B cell (primary cell): ENCODE measurements at regions not wholly inside any gene's neighbourhood (a gene's known extent, or its start where the extent isn't known, plus 50 kb on each side); places are given as distances from the start of the nearest gene placed in this dataset.

ENCODE experiments used
- ATAC-seq: fragments of 200-7000 bp; cut with Tn5 transposase; one replicate; pipeline ENCODE4 v1.10.0; 2021; ENCODE audit warnings: low read depth, mild to moderate bottlenecking, moderate number of reproducible peaks, moderate library complexity
- CTCF ChIA-PET: fragments of 350-600 bp; sonication (Branson Sonifier 250); formaldehyde crosslinking; loops from one replicate; lab custom pipeline; 2021; ENCODE audit warnings: antibody characterized with exemption, inconsistent platforms; lab: Charles Lee
- POLR2A ChIA-PET: fragments of 350-600 bp; sonication (Branson Sonifier 250); formaldehyde crosslinking; loops from one replicate; lab custom pipeline; 2021; ENCODE audit warnings: antibody characterized with exemption; lab: Charles Lee
- DNase-seq: peaks from one replicate; pipeline ENCODE4 v3.0.0; 2013
- H2AFZ ChIP-seq: 2 replicates; pipeline ENCODE4 v1.6.1; 2012; ENCODE audit warnings: mild to moderate bottlenecking, low read depth, low read length; ENCODE audit not compliant: insufficient read depth, poor library complexity, severe bottlenecking
- H3K27ac ChIP-seq, 2 donors: 1 replicate in 1 of 2; 2 replicates in 1 of 2; pipeline ENCODE4 v1.5.1; 2012 to 2013; ENCODE audit warnings: low read length in 2 of 2, mild to moderate bottlenecking in 2 of 2, moderate library complexity in 1 of 2
- H3K27me3 ChIP-seq, 4 experiments: fragments of 200-600 bp in 1 of 4; sonication (generic) in 1 of 4; replicated peaks in 1 of 4; 1 replicate in 2 of 4; 2 replicates in 2 of 4; pipeline versions ENCODE4 v1.6.1 to v1.7.0; 2013 to 2016; ENCODE audit warnings: low read length in 3 of 4, mild to moderate bottlenecking in 2 of 4, mixed read lengths in 1 of 4, moderate library complexity in 1 of 4; ENCODE audit not compliant: insufficient read depth in 4 of 4, control insufficient read depth in 3 of 4; ENCODE audit errors: control extremely low read depth in 1 of 4
- H3K36me3 ChIP-seq, 2 experiments: replicated peaks in 1 of 2; 1 replicate in 1 of 2; 2 replicates in 1 of 2; pipeline versions ENCODE4 v1.6.1 to v1.7.1; 2013; ENCODE audit warnings: low read length in 1 of 2; ENCODE audit not compliant: insufficient read depth in 2 of 2, control insufficient read depth in 1 of 2; ENCODE audit errors: control extremely low read depth in 1 of 2, extremely low read depth in 1 of 2
- H3K4me1 ChIP-seq, 2 donors: fragments of 200-600 bp in 1 of 2; sonication (generic) in 1 of 2; 1 replicate in 1 of 2; 2 replicates in 1 of 2; pipeline versions ENCODE4 v1.5.1 to v1.6.1; 2013 to 2017; ENCODE audit warnings: low read length in 2 of 2; ENCODE audit not compliant: control insufficient read depth in 2 of 2, insufficient read depth in 2 of 2
- H3K4me2 ChIP-seq: replicated peaks from 2 replicates; pipeline ENCODE3; 2012; ENCODE audit warnings: mild to moderate bottlenecking, low read depth, low read length; ENCODE audit not compliant: poor library complexity, severe bottlenecking
- H3K4me3 ChIP-seq, 5 experiments: fragments of 200-600 bp in 1 of 5; sonication (generic) in 1 of 5; 1 replicate in 3 of 5; 2 replicates in 2 of 5; pipeline versions ENCODE4 v1.5.1 to v1.7.0; 2011 to 2016; ENCODE audit warnings: low read length in 4 of 5, mild to moderate bottlenecking in 4 of 5, low read depth in 2 of 5, control low read depth in 1 of 5, moderate library complexity in 1 of 5; ENCODE audit not compliant: insufficient read depth in 1 of 5; ENCODE audit errors: control extremely low read depth in 1 of 5, extremely low read depth in 1 of 5
- H3K79me2 ChIP-seq: fragments of 200-600 bp; sonication (generic); one replicate; pipeline ENCODE4 v1.6.0; 2016; ENCODE audit warnings: low read length; ENCODE audit not compliant: control insufficient read depth, insufficient read depth
- H3K9ac ChIP-seq: fragments of 200-600 bp; sonication (generic); 2 replicates; pipeline ENCODE4 v1.6.1; 2017; ENCODE audit warnings: mild to moderate bottlenecking, low read length, moderate library complexity
- H3K9me3 ChIP-seq, 3 donors: one replicate each; pipeline versions ENCODE4 v1.6.1 to v1.7.1; 2013; ENCODE audit warnings: low read length in 2 of 3; ENCODE audit not compliant: control insufficient read depth in 2 of 3, insufficient read depth in 1 of 3; ENCODE audit errors: control extremely low read depth in 1 of 3
- H4K20me1 ChIP-seq: 2 replicates; pipeline ENCODE4 v1.6.0; 2012; ENCODE audit warnings: mild to moderate bottlenecking, low read length; ENCODE audit not compliant: insufficient read depth, control insufficient read depth, poor library complexity, severe bottlenecking
- H3K27ac Mint-ChIP-seq: one replicate; pipeline ENCODE4 v1.8.0; 2021; ENCODE audit warnings: mixed read lengths
- H3K27me3 Mint-ChIP-seq: one replicate; pipeline ENCODE4 v1.8.0; 2021; ENCODE audit warnings: mixed read lengths
- H3K4me1 Mint-ChIP-seq: one replicate; pipeline ENCODE4 v1.8.0; 2021; ENCODE audit warnings: mixed read lengths
- H3K4me3 Mint-ChIP-seq: one replicate; pipeline ENCODE4 v1.8.0; 2021; ENCODE audit warnings: mixed read lengths
- H3K9me3 Mint-ChIP-seq: one replicate; pipeline ENCODE4 v1.8.0; 2022; ENCODE audit warnings: mixed read lengths; ENCODE audit not compliant: insufficient read depth
- EZH2 ChIP-seq: IDR thresholded peaks from 2 replicates; pipeline ENCODE4 v1.6.1; 2012; ENCODE audit warnings: borderline replicate concordance, low read depth, mild to moderate bottlenecking, moderate library complexity, low read length; ENCODE audit not compliant: insufficient read depth, poor library complexity, severe bottlenecking
- WGBS: methylation state at CpG from one replicate; pipeline ENCODE4 v1.1.5; 2013; ENCODE audit warnings: missing lambda C conversion rate; ENCODE audit not compliant: insufficient coverage; 5-methylcytosine and 5-hydroxymethylcytosine counted together
- intact Hi-C: fragments of 100-400 bp; cut with micrococcal nuclease; formaldehyde crosslinking; loops from one replicate; pipeline ENCODE4 v1.10.0; 2022
- TF ChIP-seq, protein P1 (sequence below): fragments of 200-600 bp; IDR thresholded peaks from one replicate; pipeline ENCODE4 v1.8.0; 2022; ENCODE audit warnings: antibody characterized with exemption, mild to moderate bottlenecking

DNA sequence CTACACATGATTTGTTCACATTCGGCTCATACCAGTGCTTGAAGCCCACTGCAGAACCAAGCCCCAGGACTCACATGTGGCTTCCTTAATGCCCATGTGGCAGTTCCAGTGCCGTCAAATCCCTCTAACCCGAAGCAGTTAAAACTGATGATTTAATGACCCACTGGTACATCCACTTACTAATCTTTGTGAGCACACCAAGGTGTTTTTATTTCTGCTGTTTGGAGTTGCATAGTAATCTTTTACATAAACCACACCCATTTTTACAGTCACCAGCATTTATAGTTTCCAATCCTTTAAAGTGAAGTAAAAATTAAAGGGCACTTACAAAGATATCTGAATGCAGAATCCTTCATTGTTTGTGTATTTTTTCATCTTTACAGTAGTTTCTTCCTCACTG lies 232.0 kb downstream of the ANKRD60 start:
- TF ChIP-seq, protein P1, sequence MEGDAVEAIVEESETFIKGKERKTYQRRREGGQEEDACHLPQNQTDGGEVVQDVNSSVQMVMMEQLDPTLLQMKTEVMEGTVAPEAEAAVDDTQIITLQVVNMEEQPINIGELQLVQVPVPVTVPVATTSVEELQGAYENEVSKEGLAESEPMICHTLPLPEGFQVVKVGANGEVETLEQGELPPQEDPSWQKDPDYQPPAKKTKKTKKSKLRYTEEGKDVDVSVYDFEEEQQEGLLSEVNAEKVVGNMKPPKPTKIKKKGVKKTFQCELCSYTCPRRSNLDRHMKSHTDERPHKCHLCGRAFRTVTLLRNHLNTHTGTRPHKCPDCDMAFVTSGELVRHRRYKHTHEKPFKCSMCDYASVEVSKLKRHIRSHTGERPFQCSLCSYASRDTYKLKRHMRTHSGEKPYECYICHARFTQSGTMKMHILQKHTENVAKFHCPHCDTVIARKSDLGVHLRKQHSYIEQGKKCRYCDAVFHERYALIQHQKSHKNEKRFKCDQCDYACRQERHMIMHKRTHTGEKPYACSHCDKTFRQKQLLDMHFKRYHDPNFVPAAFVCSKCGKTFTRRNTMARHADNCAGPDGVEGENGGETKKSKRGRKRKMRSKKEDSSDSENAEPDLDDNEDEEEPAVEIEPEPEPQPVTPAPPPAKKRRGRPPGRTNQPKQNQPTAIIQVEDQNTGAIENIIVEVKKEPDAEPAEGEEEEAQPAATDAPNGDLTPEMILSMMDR = no peak
- no peak for TF ChIP-seq EZH2
- H3K9ac ChIP-seq = no peak overlapping the region
- DNase-seq (no peak), ATAC-seq (no peak)
- no CpG with 5 or more reads among the region's 3 CpGs for WGBS
- no peaks in the 10 kb centered on the region for H4K20me1 ChIP-seq
- Mint-ChIP-seq H3K9me3 (no peaks in the 10 kb centered on the region), H3K4me3 (no peak overlapping the region), H3K27ac (no peak overlapping the region), H3K27me3 (peaks cover 27% of the 10 kb centered on the region), H3K4me1 (peaks cover 16% of the 10 kb centered on the region)
- H3K27ac ChIP-seq = no peak overlapping the region
- H3K27me3 ChIP-seq = peaks cover 0 to 17% (median 4%) of the 10 kb centered on the region in 4 experiments
- POLR2A ChIA-PET = no interaction called here
- H2AFZ ChIP-seq = no peak overlapping the region
- no peaks in the 10 kb centered on the region for H3K9me3 ChIP-seq
- H3K4me3 ChIP-seq = no peak overlapping the region
- H3K4me1 ChIP-seq = peaks cover 13% of the 10 kb centered on the region in 2 donors
- no peaks in the 10 kb centered on the region for H3K79me2 ChIP-seq
- intact Hi-C loops = no loop called here
- no peak overlapping the region for H3K4me2 ChIP-seq
- no peaks in the 10 kb centered on the region for H3K36me3 ChIP-seq
- CTCF ChIA-PET = no interaction called here

DNA sequence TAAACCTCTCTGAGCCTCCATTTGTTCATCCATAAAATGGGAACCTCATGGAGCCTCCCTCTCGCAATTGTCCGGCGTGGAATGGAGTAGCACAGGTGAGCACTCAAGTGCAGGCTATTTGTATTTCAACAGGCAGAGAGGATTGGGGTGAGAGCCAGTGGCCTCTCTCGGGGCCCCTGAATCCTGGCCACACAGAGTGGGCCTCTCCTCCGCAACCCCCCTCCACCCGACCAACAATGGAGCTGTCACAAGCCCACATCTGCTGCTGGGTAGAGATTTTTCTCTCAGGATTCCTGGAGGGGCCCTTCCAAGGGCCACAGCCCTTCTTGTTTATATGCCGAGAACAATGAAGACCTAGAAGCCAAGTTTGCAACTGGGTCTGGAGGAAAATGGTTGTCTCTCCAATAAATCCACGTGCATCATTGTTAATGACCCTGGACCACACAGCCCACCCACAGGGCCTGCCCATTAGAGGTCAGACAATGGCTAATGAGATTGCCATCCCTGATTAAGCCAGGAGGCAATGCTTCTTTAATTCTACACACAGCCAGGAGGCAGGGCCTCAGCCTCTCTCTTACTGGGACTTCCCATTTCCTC lies 233.0 kb downstream of the ANKRD60 start:
- H3K4me2 ChIP-seq = no peak overlapping the region
- no peaks in the 10 kb centered on the region for H4K20me1 ChIP-seq
- H3K27ac ChIP-seq = no peak overlapping the region
- no peaks in the 10 kb centered on the region for H3K79me2 ChIP-seq
- CTCF ChIA-PET = no interaction called here
- H3K9me3 ChIP-seq = no peaks in the 10 kb centered on the region
- DNase-seq (no peak), ATAC-seq (no peak)
- peaks cover 0 to 17% (median 4%) of the 10 kb centered on the region in 4 experiments for H3K27me3 ChIP-seq
- POLR2A ChIA-PET = no interaction called here
- Mint-ChIP-seq H3K9me3 (no peaks in the 10 kb centered on the region), H3K27me3 (peaks cover 27% of the 10 kb centered on the region), H3K4me1 (peaks cover 16% of the 10 kb centered on the region), H3K27ac (peak overlapping the region; percentile 15), H3K4me3 (no peak overlapping the region)
- H3K36me3 ChIP-seq = no peaks in the 10 kb centered on the region
- intact Hi-C loops = no loop called here
- no peak overlapping the region for H3K9ac ChIP-seq
- TF ChIP-seq, protein P1 = no peak
- TF ChIP-seq EZH2 = no peak
- no peak overlapping the region for H3K4me3 ChIP-seq
- H2AFZ ChIP-seq = no peak overlapping the region
- 93% methylated on average over 6 of the region's 8 CpGs for WGBS
- H3K4me1 ChIP-seq = peaks cover 13% of the 10 kb centered on the region in 2 donors
